ENCODE measurements at regions not wholly inside any gene's neighbourhood (a gene's known extent, or its start where the extent isn't known, plus 50 kb on each side); places are given as distances from the start of the nearest gene placed in this dataset.

DNA sequence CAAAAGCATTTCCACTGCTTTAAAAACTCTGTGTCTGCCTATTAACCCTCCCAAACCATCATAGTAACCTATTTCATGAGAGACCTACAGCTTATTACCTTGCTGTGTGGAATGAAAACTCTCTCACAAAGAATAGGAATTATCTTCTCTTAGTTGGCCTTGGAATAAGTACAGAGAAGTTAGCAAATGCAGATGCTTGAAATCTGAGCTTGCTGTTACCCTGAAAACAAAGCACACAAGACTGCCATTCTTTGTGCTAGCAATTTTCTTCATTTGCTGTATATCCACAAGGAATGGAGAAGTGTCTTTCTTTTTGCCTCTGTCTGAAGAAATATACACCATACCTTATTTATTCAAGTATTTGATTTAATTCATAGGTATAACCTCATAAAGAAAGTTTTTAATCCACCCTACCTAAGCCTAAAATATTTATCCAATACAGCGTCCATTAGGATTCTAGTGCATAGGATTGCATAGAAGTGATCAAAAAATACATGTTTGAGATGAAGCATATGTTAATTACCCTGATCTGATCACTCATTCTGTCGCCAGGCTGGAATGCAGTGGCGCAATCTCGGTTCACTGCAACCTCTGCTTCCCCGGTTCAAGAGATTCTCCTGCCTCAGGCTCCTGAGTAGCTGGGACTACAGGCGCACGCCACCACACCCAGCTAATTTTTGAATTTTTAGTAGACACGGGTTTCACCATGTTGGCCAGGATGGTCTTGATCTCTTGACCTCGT, 451.1 kb downstream of the LTN1 start:
- H4K20me1 ChIP-seq (replicated peaks; ENCODE audit: insufficient read depth) = no peaks in the 10 kb centered on the region
- H3K4me3 Mint-ChIP-seq = no peak overlapping the region
- H3K9me3 Mint-ChIP-seq = no peaks in the 10 kb centered on the region

More for the DNA sequence above, 451.1 kb downstream of the LTN1 start:
- H3K27ac ChIP-seq (ENCODE audit: low read depth) = no peak overlapping the region
- no peaks in the 10 kb centered on the region for H3K79me2 ChIP-seq (replicated peaks; ENCODE audit: insufficient read depth)
- peaks cover 20% of the 10 kb centered on the region for H3K9me2 ChIP-seq (ENCODE audit: insufficient read depth)
- H3K4me1 Mint-ChIP-seq = no peaks in the 10 kb centered on the region; the same call in 2 of the 3 replicates
- no peak overlapping the region for H3K4me2 ChIP-seq
- H3K27me3 Mint-ChIP-seq (ENCODE audit: insufficient read depth, low read depth, poor library complexity) = no peaks in the 10 kb centered on the region
- H3K36me3 Mint-ChIP-seq (ENCODE audit: low read depth) = no peaks in the 10 kb centered on the region
- ATAC-seq (no peak), DNase-seq (ENCODE audit: low spot score) (no peak)
- no peaks in the 10 kb centered on the region for H3K27me3 ChIP-seq (ENCODE audit: insufficient read depth)
- no peak overlapping the region for H3K4me3 ChIP-seq
- H2AFZ ChIP-seq = no peak overlapping the region
- TF ChIP-seq, protein P1, sequence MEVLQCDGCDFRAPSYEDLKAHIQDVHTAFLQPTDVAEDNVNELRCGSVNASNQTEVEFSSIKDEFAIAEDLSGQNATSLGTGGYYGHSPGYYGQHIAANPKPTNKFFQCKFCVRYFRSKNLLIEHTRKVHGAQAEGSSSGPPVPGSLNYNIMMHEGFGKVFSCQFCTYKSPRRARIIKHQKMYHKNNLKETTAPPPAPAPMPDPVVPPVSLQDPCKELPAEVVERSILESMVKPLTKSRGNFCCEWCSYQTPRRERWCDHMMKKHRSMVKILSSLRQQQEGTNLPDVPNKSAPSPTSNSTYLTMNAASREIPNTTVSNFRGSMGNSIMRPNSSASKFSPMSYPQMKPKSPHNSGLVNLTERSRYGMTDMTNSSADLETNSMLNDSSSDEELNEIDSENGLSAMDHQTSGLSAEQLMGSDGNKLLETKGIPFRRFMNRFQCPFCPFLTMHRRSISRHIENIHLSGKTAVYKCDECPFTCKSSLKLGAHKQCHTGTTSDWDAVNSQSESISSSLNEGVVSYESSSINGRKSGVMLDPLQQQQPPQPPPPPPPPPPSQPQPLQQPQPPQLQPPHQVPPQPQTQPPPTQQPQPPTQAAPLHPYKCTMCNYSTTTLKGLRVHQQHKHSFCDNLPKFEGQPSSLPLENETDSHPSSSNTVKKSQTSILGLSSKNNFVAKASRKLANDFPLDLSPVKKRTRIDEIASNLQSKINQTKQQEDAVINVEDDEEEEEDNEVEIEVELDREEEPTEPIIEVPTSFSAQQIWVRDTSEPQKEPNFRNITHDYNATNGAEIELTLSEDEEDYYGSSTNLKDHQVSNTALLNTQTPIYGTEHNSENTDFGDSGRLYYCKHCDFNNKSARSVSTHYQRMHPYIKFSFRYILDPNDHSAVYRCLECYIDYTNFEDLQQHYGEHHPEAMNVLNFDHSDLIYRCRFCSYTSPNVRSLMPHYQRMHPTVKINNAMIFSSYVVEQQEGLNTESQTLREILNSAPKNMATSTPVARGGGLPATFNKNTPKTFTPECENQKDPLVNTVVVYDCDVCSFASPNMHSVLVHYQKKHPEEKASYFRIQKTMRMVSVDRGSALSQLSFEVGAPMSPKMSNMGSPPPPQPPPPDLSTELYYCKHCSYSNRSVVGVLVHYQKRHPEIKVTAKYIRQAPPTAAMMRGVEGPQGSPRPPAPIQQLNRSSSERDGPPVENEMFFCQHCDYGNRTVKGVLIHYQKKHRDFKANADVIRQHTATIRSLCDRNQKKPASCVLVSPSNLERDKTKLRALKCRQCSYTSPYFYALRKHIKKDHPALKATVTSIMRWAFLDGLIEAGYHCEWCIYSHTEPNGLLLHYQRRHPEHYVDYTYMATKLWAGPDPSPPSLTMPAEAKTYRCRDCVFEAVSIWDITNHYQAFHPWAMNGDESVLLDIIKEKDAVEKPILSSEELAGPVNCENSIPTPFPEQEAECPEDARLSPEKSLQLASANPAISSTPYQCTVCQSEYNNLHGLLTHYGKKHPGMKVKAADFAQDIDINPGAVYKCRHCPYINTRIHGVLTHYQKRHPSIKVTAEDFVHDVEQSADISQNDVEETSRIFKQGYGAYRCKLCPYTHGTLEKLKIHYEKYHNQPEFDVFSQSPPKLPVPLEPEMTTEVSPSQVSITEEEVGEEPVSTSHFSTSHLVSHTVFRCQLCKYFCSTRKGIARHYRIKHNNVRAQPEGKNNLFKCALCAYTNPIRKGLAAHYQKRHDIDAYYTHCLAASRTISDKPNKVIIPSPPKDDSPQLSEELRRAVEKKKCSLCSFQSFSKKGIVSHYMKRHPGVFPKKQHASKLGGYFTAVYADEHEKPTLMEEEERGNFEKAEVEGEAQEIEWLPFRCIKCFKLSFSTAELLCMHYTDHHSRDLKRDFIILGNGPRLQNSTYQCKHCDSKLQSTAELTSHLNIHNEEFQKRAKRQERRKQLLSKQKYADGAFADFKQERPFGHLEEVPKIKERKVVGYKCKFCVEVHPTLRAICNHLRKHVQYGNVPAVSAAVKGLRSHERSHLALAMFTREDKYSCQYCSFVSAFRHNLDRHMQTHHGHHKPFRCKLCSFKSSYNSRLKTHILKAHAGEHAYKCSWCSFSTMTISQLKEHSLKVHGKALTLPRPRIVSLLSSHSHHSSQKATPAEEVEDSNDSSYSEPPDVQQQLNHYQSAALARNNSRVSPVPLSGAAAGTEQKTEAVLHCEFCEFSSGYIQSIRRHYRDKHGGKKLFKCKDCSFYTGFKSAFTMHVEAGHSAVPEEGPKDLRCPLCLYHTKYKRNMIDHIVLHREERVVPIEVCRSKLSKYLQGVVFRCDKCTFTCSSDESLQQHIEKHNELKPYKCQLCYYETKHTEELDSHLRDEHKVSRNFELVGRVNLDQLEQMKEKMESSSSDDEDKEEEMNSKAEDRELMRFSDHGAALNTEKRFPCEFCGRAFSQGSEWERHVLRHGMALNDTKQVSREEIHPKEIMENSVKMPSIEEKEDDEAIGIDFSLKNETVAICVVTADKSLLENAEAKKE (CRISPR knock-in tag; IDR thresholded peaks at IDR 0.05) = no peak
- no peak for TF ChIP-seq CREB1 (CRISPR knock-in tag; IDR thresholded peaks at IDR 0.05; ENCODE audit: low read depth)
- no peak for TF ChIP-seq STAT1 (IDR thresholded peaks at IDR 0.05; ENCODE audit: unreplicated experiment)
- TF ChIP-seq, protein P2, sequence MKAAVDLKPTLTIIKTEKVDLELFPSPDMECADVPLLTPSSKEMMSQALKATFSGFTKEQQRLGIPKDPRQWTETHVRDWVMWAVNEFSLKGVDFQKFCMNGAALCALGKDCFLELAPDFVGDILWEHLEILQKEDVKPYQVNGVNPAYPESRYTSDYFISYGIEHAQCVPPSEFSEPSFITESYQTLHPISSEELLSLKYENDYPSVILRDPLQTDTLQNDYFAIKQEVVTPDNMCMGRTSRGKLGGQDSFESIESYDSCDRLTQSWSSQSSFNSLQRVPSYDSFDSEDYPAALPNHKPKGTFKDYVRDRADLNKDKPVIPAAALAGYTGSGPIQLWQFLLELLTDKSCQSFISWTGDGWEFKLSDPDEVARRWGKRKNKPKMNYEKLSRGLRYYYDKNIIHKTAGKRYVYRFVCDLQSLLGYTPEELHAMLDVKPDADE (IDR thresholded peaks at IDR 0.05) = no peak
- TF ChIP-seq ZNF331 (CRISPR knock-in tag; IDR thresholded peaks at IDR 0.05; ENCODE audit: low read depth) = no peak
- TF ChIP-seq POLR2AphosphoS5 (IDR thresholded peaks at IDR 0.05; ENCODE audit: low read depth) = no peak
- no peak for TF ChIP-seq NANOG (IDR thresholded peaks at IDR 0.05; ENCODE audit: borderline replicate concordance)
- TF ChIP-seq, protein P3, sequence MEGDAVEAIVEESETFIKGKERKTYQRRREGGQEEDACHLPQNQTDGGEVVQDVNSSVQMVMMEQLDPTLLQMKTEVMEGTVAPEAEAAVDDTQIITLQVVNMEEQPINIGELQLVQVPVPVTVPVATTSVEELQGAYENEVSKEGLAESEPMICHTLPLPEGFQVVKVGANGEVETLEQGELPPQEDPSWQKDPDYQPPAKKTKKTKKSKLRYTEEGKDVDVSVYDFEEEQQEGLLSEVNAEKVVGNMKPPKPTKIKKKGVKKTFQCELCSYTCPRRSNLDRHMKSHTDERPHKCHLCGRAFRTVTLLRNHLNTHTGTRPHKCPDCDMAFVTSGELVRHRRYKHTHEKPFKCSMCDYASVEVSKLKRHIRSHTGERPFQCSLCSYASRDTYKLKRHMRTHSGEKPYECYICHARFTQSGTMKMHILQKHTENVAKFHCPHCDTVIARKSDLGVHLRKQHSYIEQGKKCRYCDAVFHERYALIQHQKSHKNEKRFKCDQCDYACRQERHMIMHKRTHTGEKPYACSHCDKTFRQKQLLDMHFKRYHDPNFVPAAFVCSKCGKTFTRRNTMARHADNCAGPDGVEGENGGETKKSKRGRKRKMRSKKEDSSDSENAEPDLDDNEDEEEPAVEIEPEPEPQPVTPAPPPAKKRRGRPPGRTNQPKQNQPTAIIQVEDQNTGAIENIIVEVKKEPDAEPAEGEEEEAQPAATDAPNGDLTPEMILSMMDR (conservative IDR thresholded peaks at IDR 0.05; ENCODE audit: low read depth in 2 of 2) = no peak
- TF ChIP-seq EZH2 (IDR thresholded peaks at IDR 0.05; ENCODE audit: low read depth, unreplicated experiment) = no peak
- no peak for TF ChIP-seq EZH2phosphoT487 (IDR thresholded peaks at IDR 0.05; ENCODE audit: unreplicated experiment)
- TF ChIP-seq JUNB (IDR thresholded peaks at IDR 0.05; ENCODE audit: unreplicated experiment) = no peak
- no peak for TF ChIP-seq ZNF114 (CRISPR knock-in tag; IDR thresholded peaks at IDR 0.05)
- TF ChIP-seq, protein P4, sequence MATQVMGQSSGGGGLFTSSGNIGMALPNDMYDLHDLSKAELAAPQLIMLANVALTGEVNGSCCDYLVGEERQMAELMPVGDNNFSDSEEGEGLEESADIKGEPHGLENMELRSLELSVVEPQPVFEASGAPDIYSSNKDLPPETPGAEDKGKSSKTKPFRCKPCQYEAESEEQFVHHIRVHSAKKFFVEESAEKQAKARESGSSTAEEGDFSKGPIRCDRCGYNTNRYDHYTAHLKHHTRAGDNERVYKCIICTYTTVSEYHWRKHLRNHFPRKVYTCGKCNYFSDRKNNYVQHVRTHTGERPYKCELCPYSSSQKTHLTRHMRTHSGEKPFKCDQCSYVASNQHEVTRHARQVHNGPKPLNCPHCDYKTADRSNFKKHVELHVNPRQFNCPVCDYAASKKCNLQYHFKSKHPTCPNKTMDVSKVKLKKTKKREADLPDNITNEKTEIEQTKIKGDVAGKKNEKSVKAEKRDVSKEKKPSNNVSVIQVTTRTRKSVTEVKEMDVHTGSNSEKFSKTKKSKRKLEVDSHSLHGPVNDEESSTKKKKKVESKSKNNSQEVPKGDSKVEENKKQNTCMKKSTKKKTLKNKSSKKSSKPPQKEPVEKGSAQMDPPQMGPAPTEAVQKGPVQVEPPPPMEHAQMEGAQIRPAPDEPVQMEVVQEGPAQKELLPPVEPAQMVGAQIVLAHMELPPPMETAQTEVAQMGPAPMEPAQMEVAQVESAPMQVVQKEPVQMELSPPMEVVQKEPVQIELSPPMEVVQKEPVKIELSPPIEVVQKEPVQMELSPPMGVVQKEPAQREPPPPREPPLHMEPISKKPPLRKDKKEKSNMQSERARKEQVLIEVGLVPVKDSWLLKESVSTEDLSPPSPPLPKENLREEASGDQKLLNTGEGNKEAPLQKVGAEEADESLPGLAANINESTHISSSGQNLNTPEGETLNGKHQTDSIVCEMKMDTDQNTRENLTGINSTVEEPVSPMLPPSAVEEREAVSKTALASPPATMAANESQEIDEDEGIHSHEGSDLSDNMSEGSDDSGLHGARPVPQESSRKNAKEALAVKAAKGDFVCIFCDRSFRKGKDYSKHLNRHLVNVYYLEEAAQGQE (IDR thresholded peaks at IDR 0.05; ENCODE audit: unreplicated experiment) = no peak
- H3F3A ChIP-seq (replicated peaks; ENCODE audit: low read depth) = no peaks in the 10 kb centered on the region
- H3K27ac Mint-ChIP-seq = no peak overlapping the region
- H3K36me3 ChIP-seq (ENCODE audit: insufficient read depth) = no peaks in the 10 kb centered on the region
- peaks cover 7% of the 10 kb centered on the region for H3K4me1 ChIP-seq (ENCODE audit: insufficient read depth)

Measured in GM23338 (cell line).